Activated CD4-positive, alpha-beta T cell treated with anti-CD3 and anti-CD28 coated beads for 24 hours (primary cell): ENCODE measurements at regions not wholly inside any gene's neighbourhood (a gene's known extent, or its start where the extent isn't known, plus 50 kb on each side); places are given as distances from the start of the nearest gene placed in this dataset.
"Not testable (repeated sequence)": the region's sequence is repeated elsewhere in the genome, so short reads cannot be mapped to it uniquely, and the experiment has no call there.

Source experiments
- DNase-seq, 2 donors: peaks; one replicate each; pipeline ENCODE4 v3.0.0-alpha.2; 2020; ENCODE audit warnings: low read depth in 2 of 2

DNA sequence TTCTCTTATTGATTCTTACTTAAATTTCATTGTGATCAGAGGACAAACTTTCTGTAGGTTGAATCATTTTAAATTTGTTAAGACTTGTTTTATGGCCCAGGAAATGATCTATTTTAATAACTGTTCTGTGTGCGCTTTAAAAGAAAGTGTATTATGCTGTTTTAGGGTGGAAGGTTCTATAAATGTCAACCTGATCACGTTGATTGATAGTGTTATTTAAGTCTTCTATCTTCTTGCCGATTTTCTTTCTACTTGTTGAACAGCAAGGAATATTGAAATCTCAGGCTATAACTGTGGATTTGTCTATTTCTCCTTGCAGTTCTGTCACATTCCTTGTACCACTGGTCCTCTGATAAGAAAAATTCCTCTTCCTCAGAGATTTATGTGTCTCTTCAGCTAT, 112.7 kb downstream of the TANC2 start:
- no peak for DNase-seq

- DNase-seq = no peak
Observed at GRCh38 chr17:63082273-63082861, 116.3 kb downstream of the TANC2 start.

GRCh38 chr17:63082952-63083351, 116.9 kb downstream of the TANC2 start:
- DNase-seq = no peak

GRCh38 chr17:63086483-63087185, 120.6 kb downstream of the TANC2 start:
- DNase-seq = no peak

DNA sequence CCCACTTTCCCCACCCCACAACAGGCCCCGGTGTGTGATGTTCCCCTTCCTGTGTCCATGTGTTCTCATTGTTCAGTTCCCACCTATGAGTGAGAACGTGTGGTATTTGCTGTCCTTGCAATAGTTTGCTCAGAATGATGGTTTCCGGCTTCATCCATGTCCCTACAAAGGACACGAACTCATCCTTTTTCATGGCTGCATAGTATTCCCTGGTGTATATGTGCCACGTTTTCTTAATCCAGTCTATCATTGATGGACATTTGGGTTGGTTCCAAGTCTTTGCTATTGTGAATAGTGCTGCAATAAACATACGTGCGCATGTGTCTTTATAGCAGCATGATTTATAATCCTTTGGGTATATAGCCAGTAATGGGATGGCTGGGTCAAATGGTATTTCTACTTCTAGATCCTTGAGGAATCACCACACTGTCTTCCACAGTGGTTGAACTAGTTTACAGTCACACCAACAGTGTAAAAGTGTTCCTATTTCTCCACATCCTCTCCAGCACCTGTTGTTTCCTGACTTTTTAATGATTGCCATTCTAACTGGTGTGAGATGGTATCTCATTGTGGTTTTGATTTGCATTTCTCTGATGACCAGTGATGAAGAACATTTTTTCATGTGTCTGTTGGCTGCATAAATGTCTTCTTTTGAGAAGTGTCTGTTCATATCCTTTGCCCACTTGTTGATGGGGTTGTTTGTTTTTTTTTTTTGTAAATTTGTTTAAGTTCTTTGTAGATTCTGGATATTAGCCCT, 124.5 kb downstream of the TANC2 start:
- DNase-seq = not testable (repeated sequence)

- not testable (repeated sequence) for DNase-seq
Observed at GRCh38 chr17:63091909-63092308, 125.9 kb downstream of the TANC2 start.

GRCh38 chr17:63094631-63095030, 128.6 kb downstream of the TANC2 start:
- no peak for DNase-seq

DNA sequence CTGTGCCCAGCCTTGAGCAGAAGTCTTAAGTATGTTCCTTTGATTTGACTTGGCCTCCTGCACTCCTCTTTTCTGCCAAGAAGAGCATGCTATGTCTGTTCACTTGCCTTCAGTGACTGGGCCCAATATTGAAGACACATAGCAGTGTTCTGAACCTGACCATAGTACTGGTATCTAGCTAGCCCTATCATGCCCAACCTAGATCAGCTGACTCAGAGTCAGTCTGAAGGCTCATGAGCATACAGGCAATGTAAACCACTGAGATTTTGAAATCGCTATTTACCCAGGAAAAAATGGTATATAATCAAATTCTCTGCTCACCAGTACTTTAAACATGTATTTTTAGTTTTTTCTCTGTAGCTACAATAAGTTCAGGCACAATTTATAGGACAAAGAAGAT, 129.4 kb downstream of the TANC2 start:
- no peak for DNase-seq

DNA sequence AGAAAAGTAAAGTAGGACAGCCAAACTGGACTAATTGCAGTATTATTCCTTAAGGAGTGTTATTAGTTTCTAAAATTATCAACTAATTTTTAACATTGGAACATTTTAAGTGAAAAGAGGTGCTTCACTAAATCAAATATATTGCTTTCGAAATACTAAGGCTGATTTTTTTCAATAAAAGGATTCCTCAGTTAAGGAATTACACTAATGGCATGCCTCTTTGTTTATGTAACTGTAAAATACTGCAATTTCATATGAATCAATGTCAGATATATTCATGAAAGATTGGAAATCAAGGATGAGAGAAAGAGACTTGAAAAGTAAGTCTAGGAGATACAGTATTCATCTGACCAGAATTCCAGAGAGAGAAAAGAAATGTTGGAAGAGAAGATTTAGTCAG, 129.8 kb downstream of the TANC2 start:
- no peak for DNase-seq

DNA sequence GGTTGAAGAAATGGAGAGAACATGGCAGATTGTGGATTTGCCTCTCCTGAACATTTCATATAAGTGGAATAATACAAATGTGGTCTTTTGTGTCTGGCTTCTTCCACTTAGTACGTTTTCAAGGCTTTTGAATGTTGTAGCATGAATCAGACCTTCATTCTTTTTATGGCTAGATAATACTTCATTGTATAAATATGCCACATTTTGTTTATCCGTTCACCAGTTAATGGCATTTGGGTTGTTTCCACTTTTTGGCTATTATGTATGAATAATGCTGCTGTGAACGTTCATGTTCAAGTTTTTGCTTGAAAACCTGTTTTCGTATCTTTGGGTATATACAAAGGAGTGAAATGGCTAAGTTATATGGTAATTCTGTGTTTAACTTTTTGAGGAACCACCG, 130.4 kb downstream of the TANC2 start:
- DNase-seq = no peak

- no peak for DNase-seq
Observed at GRCh38 chr17:63099425-63099824, 133.4 kb downstream of the TANC2 start.

DNA sequence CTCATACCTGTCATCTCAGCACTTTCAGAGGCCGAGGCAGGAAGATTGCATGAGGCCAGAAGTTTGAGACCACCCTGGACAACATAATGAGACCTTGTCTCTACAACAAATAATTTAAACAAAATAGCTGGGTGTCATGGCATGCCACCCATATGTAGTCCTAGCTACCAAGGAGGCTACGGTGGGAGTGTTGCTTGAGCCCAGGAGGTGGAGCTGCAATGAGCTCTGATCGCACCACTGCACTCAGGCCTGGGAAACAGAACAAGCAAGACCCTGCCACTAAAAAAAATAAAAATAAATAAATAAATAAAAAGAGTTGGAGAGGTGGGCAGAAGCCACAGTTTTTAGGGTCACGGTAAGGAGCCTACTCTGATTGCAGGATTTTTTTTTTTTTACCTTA, 136.0 kb downstream of the TANC2 start:
- DNase-seq = no peak

- no peak for DNase-seq
Observed at GRCh38 chr17:63106050-63106449, 140.0 kb downstream of the TANC2 start.

GRCh38 chr17:63109661-63110060, 143.6 kb downstream of the TANC2 start:
- no peak for DNase-seq

- DNase-seq = no peak
Observed at GRCh38 chr17:63113167-63113566, 147.1 kb downstream of the TANC2 start.

DNA sequence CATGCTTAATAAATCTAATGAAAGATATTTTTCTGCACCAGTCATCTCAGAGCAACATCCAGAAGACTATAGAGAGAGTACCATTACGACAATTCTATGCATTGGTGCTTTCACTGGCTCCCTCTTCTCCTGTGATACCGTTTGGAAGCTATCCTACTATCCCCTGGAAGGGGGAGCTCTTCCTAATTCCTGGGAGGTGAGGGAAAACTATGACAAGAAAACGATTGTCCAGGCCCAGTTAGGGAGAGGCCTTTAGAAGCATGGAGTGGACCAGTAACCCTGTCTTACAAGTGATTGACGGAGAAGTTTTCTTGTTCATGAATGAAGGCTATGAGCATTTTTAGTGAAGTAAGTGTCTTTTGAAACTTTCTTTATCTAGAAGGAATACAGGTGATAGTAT, 150.2 kb downstream of the TANC2 start:
- DNase-seq = no peak

DNA sequence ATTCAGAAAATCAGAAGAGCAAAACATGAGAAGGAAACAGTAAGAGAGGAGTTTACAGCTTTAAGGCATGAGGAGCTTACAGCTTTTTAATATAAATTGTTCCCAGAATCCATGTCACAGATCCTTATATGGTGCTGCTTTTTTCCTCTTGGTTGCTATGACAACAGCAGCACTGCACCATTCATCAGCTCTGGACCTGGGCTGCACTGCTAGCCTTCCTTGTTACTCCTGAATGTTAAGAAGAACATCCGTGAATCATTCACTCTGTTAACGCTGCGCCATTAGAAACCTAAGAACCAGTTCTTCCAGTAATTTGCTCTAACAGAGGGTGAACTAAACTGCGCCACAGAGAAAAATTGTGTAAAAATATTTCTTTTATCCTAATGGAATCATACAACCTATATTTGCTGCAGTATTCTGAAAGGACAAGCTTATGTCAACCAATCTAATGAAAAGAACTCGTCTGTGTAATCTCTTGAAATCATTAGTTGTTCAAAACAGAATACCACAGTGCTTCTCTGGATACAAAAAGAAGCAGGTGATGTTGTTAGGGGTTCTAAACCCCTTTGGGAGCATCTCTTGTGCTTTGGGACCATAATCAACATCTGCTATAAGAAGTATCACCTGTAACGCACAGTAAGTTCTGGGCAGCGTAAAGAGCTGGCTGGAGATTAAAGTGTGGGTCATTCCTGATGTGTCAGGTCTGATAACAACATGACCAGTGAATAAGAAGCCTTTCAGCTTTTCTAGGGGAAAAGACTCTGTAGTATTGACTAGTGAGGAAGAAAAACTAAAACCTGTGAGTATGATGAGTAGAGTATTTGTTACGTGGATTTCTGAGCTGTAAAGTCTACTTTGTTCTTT, 151.2 kb downstream of the TANC2 start:
- no peak for DNase-seq

DNA sequence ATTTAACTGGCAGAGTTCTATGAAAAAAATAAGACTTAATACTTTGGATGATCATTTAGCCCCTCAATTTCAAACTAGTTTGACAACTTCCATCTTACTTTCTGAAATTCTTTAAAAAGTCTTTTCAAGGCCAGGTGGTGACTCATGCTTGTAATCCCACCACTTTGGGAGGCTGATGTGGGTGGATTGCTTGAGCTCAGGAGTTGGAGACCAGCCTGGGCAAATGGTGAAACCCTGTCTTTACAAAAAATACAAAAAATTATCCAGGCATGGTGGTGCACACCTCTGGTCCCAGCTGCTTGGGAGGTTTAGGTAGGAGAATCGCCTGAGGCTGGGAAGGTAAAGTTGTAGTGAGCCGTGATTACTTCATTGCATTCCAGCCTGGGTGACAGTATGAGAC, 154.4 kb downstream of the TANC2 start:
- no peak for DNase-seq

- no peak for DNase-seq
Observed at GRCh38 chr17:63124536-63124935, 158.5 kb downstream of the TANC2 start.

GRCh38 chr17:63124958-63125357, 158.9 kb downstream of the TANC2 start:
- no peak for DNase-seq

DNA sequence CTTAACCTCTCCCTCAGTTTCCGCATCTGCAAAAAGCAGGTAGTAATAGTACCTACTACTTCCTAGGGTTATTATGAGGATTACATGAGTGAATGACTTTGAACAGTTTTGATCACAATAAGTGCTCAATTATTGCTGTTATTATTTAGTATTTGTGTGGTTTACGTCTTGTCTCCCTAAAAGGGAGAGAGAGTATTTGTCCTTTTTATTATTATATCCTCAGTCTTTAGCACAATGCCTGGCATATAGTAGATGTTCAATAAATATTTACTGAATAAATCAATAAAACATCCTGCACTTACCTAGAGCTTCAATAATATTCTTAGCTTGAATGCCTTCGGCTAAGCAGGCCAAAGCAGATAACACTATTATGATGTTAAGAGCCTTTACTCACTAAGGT, 160.0 kb downstream of the TANC2 start:
- no peak for DNase-seq

- no peak for DNase-seq
Observed at GRCh38 chr17:63126607-63127006, 160.6 kb downstream of the TANC2 start.
